DMS79 treated with DMSO at 0.1 percent for 48 hours (cell line): ENCODE measurements at regions not wholly inside any gene's neighbourhood (a gene's known extent, or its start where the extent isn't known, plus 50 kb on each side); places are given as distances from the start of the nearest gene placed in this dataset.

Experiments
- DNase-seq: peaks from one replicate; lab custom pipeline; 2025; lab: John Stamatoyannopoulos, UW

- DNase-seq: no peak
Measured at GRCh38 chr6:106918115-106918514, 56.4 kb downstream of the CD24 start.

- no peak for DNase-seq
Measured at GRCh38 chr6:106916891-106917290, 57.6 kb downstream of the CD24 start.

GRCh38 chr6:106913676-106914280 is 60.8 kb downstream of the CD24 start:
- DNase-seq: no peak

GRCh38 chr6:106913111-106913510 is 61.4 kb downstream of the CD24 start:
- no peak for DNase-seq

GRCh38 chr6:106912091-106912490 is 62.4 kb downstream of the CD24 start:
- no peak for DNase-seq

- DNase-seq: no peak
Measured at GRCh38 chr6:106910999-106911949, 63.3 kb downstream of the CD24 start.

GRCh38 chr6:106908386-106908840 is 66.1 kb downstream of the CD24 start:
- DNase-seq: no peak

- DNase-seq: no peak
Measured at GRCh38 chr6:106907754-106908153, 66.8 kb downstream of the CD24 start.

- DNase-seq: no peak
Measured at GRCh38 chr6:106906232-106906631, 68.3 kb downstream of the CD24 start.

GRCh38 chr6:106903299-106903698 is 71.2 kb downstream of the CD24 start:
- DNase-seq: no peak

- no peak for DNase-seq
Measured at GRCh38 chr6:106901062-106901461, 73.5 kb downstream of the CD24 start.

- no peak for DNase-seq
Measured at GRCh38 chr6:106899697-106900096, 74.8 kb downstream of the CD24 start.

GRCh38 chr6:106897580-106897979 is 76.9 kb downstream of the CD24 start:
- no peak for DNase-seq

GRCh38 chr6:106895703-106896040 is 78.9 kb downstream of the CD24 start:
- no peak for DNase-seq

- no peak for DNase-seq
Measured at GRCh38 chr6:106894978-106895702, 79.4 kb downstream of the CD24 start.

GRCh38 chr6:106892186-106892585 is 82.3 kb downstream of the CD24 start:
- DNase-seq: no peak

- no peak for DNase-seq
Measured at GRCh38 chr6:106890447-106890846, 84.1 kb downstream of the CD24 start.

- no peak for DNase-seq
Measured at GRCh38 chr6:106889692-106890091, 84.8 kb downstream of the CD24 start.

- DNase-seq: no peak
Measured at GRCh38 chr6:106886922-106887797, 87.4 kb downstream of the CD24 start.

- DNase-seq: no peak
Measured at GRCh38 chr6:106886081-106886843, 88.3 kb downstream of the CD24 start.

GRCh38 chr6:106885679-106886078 is 88.8 kb downstream of the CD24 start:
- no peak for DNase-seq
